ENCODE measurements at regions not wholly inside any gene's neighbourhood (a gene's known extent, or its start where the extent isn't known, plus 50 kb on each side); places are given as distances from the start of the nearest gene placed in this dataset.

DNA sequence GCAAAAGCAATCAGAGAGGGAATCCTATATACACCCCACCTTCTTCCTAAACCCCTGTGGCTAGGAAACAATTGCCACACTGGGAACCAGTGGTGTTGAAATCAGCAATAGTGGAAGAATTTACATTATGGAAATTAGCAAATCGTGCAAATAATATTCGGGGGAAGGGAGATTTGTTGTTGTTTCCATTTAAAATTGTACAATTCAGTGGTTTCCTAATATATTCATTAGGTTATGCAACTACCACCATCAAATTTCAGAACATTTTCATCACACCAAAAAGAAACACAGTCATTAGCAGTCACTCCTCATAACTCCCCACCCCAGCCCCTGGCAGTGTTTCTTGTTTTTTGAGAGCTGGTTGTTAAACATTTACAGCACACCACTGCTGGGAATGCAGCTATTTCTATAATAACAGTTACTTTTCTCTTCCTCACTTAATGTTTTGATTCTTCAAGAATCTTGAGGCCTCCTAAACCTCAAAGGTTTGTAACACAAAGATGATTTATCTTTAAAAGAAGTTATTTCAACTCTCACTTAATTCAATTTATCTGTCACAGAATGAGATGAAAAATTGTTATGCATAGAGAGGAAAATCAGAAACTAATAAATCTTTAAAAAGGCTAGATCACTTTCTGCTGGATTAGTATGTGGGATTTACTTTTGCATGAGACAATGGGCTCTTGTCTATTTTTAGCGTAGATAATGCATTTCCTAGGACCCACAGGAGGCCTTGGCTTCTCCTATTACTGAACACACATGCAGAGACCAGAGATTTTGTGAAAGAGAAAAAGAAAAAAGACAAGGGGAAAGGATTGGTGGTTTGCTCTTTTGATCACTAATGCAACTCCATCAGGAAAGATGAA is 91.8 kb upstream of the DAPK1 start:
- Histone ChIP-seq H3K27me3 (ENCODE audit: control insufficient read depth in 2 of 2, insufficient read depth in 2 of 2, low read length in 2 of 2) (peaks cover 0 to 5% of the 10 kb centered on the region in 2 experiments), H2AFZ (ENCODE audit: low read depth, low read length) (no peak overlapping the region), H3K4me2 (ENCODE audit: insufficient read depth, low read length) (no peak overlapping the region), H3K36me3 (ENCODE audit: control insufficient read depth in 2 of 2, extremely low read depth in 1 of 2, insufficient read depth in 2 of 2, low read length in 2 of 2) (no peaks in the 10 kb centered on the region), H3K79me2 (ENCODE audit: control insufficient read depth, insufficient read depth, low read length) (no peaks in the 10 kb centered on the region), H3K4me3 (replicated peaks in 1 of 3; ENCODE audit: insufficient read depth in 1 of 3, low read depth in 1 of 3, low read length in 3 of 3) (no peak overlapping the region), H3K4me1 (ENCODE audit: control insufficient read depth, extremely low read depth, insufficient read depth, low read length) (no peaks in the 10 kb centered on the region), H3K9me1 (replicated peaks; ENCODE audit: control insufficient read depth, extremely low read depth, insufficient read depth, low read length) (no peaks in the 10 kb centered on the region), H3K9ac (replicated peaks; ENCODE audit: extremely low read depth, insufficient read depth, low read length) (no peak overlapping the region), H3K9me3 (replicated peaks; ENCODE audit: control insufficient read depth, insufficient read depth, low read length) (no peaks in the 10 kb centered on the region), H4K20me1 (replicated peaks; ENCODE audit: control insufficient read depth, extremely low read depth, insufficient read depth, low read length) (no peaks in the 10 kb centered on the region), H3K27ac (ENCODE audit: insufficient read depth, low read depth, low read length) (no peak overlapping the region)
- BruUV-seq (replicated peaks) = no TSS peak
- TF ChIP-seq MYC (IDR thresholded peaks at IDR 0.05; ENCODE audit: low read depth, low read length) (no peak), POLR2AphosphoS5 (IDR thresholded peaks at IDR 0.05; ENCODE audit: insufficient read depth, low read depth, low read length) (no peak), POLR2A (IDR thresholded peaks at IDR 0.05; ENCODE audit: low read depth, low read length) (no peak), EZH2 (IDR thresholded peaks at IDR 0.05; ENCODE audit: borderline replicate concordance, low read depth, low read length, severe bottlenecking) (no peak), GATA2 (IDR thresholded peaks at IDR 0.05; ENCODE audit: insufficient read depth, insufficient read length, low read depth, low read length) (no peak), JUN (IDR thresholded peaks at IDR 0.05; ENCODE audit: borderline replicate concordance, insufficient read depth, insufficient read length, low read depth) (no peak), FOS (IDR thresholded peaks at IDR 0.05; ENCODE audit: borderline replicate concordance, insufficient read depth, low read length) (no peak)
- TF ChIP-seq, protein P1, sequence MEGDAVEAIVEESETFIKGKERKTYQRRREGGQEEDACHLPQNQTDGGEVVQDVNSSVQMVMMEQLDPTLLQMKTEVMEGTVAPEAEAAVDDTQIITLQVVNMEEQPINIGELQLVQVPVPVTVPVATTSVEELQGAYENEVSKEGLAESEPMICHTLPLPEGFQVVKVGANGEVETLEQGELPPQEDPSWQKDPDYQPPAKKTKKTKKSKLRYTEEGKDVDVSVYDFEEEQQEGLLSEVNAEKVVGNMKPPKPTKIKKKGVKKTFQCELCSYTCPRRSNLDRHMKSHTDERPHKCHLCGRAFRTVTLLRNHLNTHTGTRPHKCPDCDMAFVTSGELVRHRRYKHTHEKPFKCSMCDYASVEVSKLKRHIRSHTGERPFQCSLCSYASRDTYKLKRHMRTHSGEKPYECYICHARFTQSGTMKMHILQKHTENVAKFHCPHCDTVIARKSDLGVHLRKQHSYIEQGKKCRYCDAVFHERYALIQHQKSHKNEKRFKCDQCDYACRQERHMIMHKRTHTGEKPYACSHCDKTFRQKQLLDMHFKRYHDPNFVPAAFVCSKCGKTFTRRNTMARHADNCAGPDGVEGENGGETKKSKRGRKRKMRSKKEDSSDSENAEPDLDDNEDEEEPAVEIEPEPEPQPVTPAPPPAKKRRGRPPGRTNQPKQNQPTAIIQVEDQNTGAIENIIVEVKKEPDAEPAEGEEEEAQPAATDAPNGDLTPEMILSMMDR (IDR thresholded peaks at IDR 0.05; ENCODE audit: extremely low read depth in 1 of 2, insufficient read depth in 1 of 2, low read depth in 1 of 2, low read length in 2 of 2) = no peak
- TF ChIP-seq, protein P2, sequence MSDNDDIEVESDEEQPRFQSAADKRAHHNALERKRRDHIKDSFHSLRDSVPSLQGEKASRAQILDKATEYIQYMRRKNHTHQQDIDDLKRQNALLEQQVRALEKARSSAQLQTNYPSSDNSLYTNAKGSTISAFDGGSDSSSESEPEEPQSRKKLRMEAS (IDR thresholded peaks at IDR 0.05; ENCODE audit: insufficient read depth, insufficient read length) = no peak
- intact Hi-C loops (cut with micrococcal nuclease) (no loop called here), dilution Hi-C loops (cut with MboI; ENCODE audit: extremely low pct_ligation_motif_present, low sequenced_read_pairs) (no loop called here)
- FAIRE-seq (no peak), DNase-seq (ENCODE audit: low read depth, low spot score) (no peak)
- CTCF ChIA-PET = no interaction called here
- POLR2A ChIA-PET = no interaction called here

Data from endothelial cell of umbilical vein (primary cell).